CD14-positive monocyte (primary cell): ENCODE measurements at regions not wholly inside any gene's neighbourhood (a gene's known extent, or its start where the extent isn't known, plus 50 kb on each side); places are given as distances from the start of the nearest gene placed in this dataset.

Experiments used
- DNase-seq, 3 donors: peaks; one replicate each; pipeline ENCODE4 v3.0.0-alpha.2; 2011 to 2022
- H2AFZ ChIP-seq: 2 replicates; pipeline ENCODE4 v1.6.0; 2012; ENCODE audit warnings: mild to moderate bottlenecking, low read depth, low read length, inconsistent platforms; ENCODE audit not compliant: insufficient read depth, poor library complexity, severe bottlenecking
- H3K27ac ChIP-seq, 2 donors: 1 replicate in 1 of 2; 2 replicates in 1 of 2; pipeline ENCODE4 v1.5.1; 2012 to 2013; ENCODE audit warnings: low read length in 2 of 2, control low read depth in 1 of 2, inconsistent platforms in 1 of 2, low read depth in 1 of 2, mild to moderate bottlenecking in 1 of 2
- H3K27me3 ChIP-seq, 2 donors: one replicate each; pipeline versions ENCODE4 v1.6.0 to v1.6.1; 2011 to 2013; ENCODE audit warnings: low read length in 2 of 2; ENCODE audit not compliant: control insufficient read depth in 2 of 2, insufficient read depth in 2 of 2
- H3K36me3 ChIP-seq, 2 donors: replicated peaks in 1 of 2; 1 replicate in 1 of 2; 2 replicates in 1 of 2; pipeline versions ENCODE4 v1.5.1 to v1.6.1; 2012 to 2013; ENCODE audit warnings: low read length in 2 of 2, control low read depth in 1 of 2, inconsistent platforms in 1 of 2, mild to moderate bottlenecking in 1 of 2; ENCODE audit not compliant: insufficient read depth in 2 of 2, control insufficient read depth in 1 of 2
- H3K4me1 ChIP-seq, 2 donors: 1 replicate in 1 of 2; 2 replicates in 1 of 2; pipeline versions ENCODE4 v1.5.1 to v1.6.1; 2012 to 2013; ENCODE audit warnings: low read length in 2 of 2, control low read depth in 1 of 2, inconsistent platforms in 1 of 2, mild to moderate bottlenecking in 1 of 2, moderate library complexity in 1 of 2; ENCODE audit not compliant: insufficient read depth in 2 of 2, control insufficient read depth in 1 of 2
- H3K4me2 ChIP-seq: replicated peaks from 2 replicates; pipeline ENCODE3; 2012; ENCODE audit warnings: low read length, moderate library complexity, mild to moderate bottlenecking; ENCODE audit not compliant: poor library complexity, severe bottlenecking; ENCODE audit errors: extremely low read depth
- H3K4me3 ChIP-seq, 3 experiments: fragments of 200-600 bp in 1 of 3; sonication (generic) in 1 of 3; replicated peaks in 1 of 3; 1 replicate in 2 of 3; 2 replicates in 1 of 3; pipeline ENCODE4 v1.5.1; 2011 to 2013; ENCODE audit warnings: low read length in 3 of 3, mild to moderate bottlenecking in 3 of 3, control low read depth in 2 of 3, low read depth in 2 of 3, inconsistent platforms in 1 of 3, moderate library complexity in 1 of 3
- H3K79me2 ChIP-seq: 2 replicates; pipeline ENCODE4 v1.6.0; 2012; ENCODE audit warnings: mild to moderate bottlenecking, control low read depth, inconsistent platforms, low read length, moderate library complexity; ENCODE audit not compliant: insufficient read depth
- H3K9ac ChIP-seq: 2 replicates; pipeline ENCODE4 v1.6.0; 2017; ENCODE audit warnings: low read length, mild to moderate bottlenecking; ENCODE audit not compliant: insufficient read depth, poor library complexity, severe bottlenecking
- H3K9me3 ChIP-seq, 2 donors: replicated peaks in 1 of 2; 1 replicate in 1 of 2; 2 replicates in 1 of 2; pipeline versions ENCODE4 v1.5.1 to v1.6.1; 2012 to 2013; ENCODE audit warnings: low read length in 2 of 2, control low read depth in 1 of 2; ENCODE audit not compliant: control insufficient read depth in 1 of 2, insufficient read depth in 1 of 2
- H4K20me1 ChIP-seq: 2 replicates; pipeline ENCODE4 v1.6.0; 2012; ENCODE audit warnings: mild to moderate bottlenecking, low read length, control low read depth, moderate library complexity; ENCODE audit not compliant: insufficient read depth
- H3K27ac Mint-ChIP-seq, 7 donors: one replicate each; pipeline ENCODE4 v1.8.0; 2020; ENCODE audit warnings: mild to moderate bottlenecking in 7 of 7, mixed read lengths in 7 of 7, moderate library complexity in 6 of 7, inconsistent platforms in 2 of 7
- H3K27me3 Mint-ChIP-seq, 3 donors: one replicate each; pipeline ENCODE4 v1.8.0; 2021 to 2022; ENCODE audit warnings: low read depth in 3 of 3, mild to moderate bottlenecking in 3 of 3, mixed read lengths in 3 of 3, moderate library complexity in 3 of 3, inconsistent platforms in 1 of 3
- H3K36me3 Mint-ChIP-seq, 2 donors: one replicate each; pipeline ENCODE4 v1.8.0; 2020; ENCODE audit warnings: mixed read lengths in 2 of 2, inconsistent platforms in 1 of 2, mild to moderate bottlenecking in 1 of 2
- H3K4me1 Mint-ChIP-seq: one replicate; pipeline ENCODE4 v1.8.0; 2020; ENCODE audit warnings: mild to moderate bottlenecking, mixed read lengths
- H3K4me3 Mint-ChIP-seq, 2 donors: one replicate each; pipeline ENCODE4 v1.8.0; 2020; ENCODE audit warnings: mild to moderate bottlenecking in 2 of 2, mixed read lengths in 2 of 2, moderate library complexity in 1 of 2
- H3K9me3 Mint-ChIP-seq, 7 donors: one replicate each; pipeline ENCODE4 v1.8.0; 2020 to 2022; ENCODE audit warnings: mixed read lengths in 7 of 7, mild to moderate bottlenecking in 6 of 7, moderate library complexity in 6 of 7, inconsistent platforms in 2 of 7
- WGBS: methylation state at CpG from one replicate; pipeline ENCODE4 v1.1.5; 2013; ENCODE audit warnings: missing lambda C conversion rate; ENCODE audit not compliant: insufficient coverage; 5-methylcytosine and 5-hydroxymethylcytosine counted together
- intact Hi-C, 2 donors: fragments of 100-400 bp; cut with micrococcal nuclease; formaldehyde crosslinking; loops; one replicate each; pipeline versions ENCODE4 v1.15.0 to v1.15.1; 2023
- TF ChIP-seq, protein P1 (sequence below): fragments of 200-600 bp; IDR thresholded peaks from one replicate; pipeline ENCODE4 v1.8.0; 2022; ENCODE audit warnings: antibody characterized with exemption, mild to moderate bottlenecking

- no peaks in the 10 kb centered on the region for H3K79me2 ChIP-seq
- H2AFZ ChIP-seq, result no peak overlapping the region
- H4K20me1 ChIP-seq, result no peaks in the 10 kb centered on the region
- no peak overlapping the region for H3K4me2 ChIP-seq
- no CpG with 5 or more reads among the region's 2 CpGs for WGBS
- Mint-ChIP-seq H3K4me3 (no peak overlapping the region), H3K9me3 (peaks cover 0 to 13% (median 2%) of the 10 kb centered on the region in 7 donors), H3K27ac (no peak overlapping the region), H3K27me3 (peaks cover 0 to 2% (median 1%) of the 10 kb centered on the region in 3 donors), H3K36me3 (no peaks in the 10 kb centered on the region), H3K4me1 (peaks cover 18% of the 10 kb centered on the region)
- intact Hi-C loops, result loop anchor here in 1 of 2 donors (10.0 kb wide), 2 partner anchors 310 to 380 kb away; no protein-coding TSS in a partner anchor
- DNase-seq, result no peak
- no peaks in the 10 kb centered on the region for H3K36me3 ChIP-seq
- H3K9ac ChIP-seq, result no peak overlapping the region
- no peaks in the 10 kb centered on the region for H3K9me3 ChIP-seq
- peaks cover 10 to 13% of the 10 kb centered on the region in 2 donors for H3K4me1 ChIP-seq
- no peak overlapping the region for H3K27ac ChIP-seq
- TF ChIP-seq, protein P1, sequence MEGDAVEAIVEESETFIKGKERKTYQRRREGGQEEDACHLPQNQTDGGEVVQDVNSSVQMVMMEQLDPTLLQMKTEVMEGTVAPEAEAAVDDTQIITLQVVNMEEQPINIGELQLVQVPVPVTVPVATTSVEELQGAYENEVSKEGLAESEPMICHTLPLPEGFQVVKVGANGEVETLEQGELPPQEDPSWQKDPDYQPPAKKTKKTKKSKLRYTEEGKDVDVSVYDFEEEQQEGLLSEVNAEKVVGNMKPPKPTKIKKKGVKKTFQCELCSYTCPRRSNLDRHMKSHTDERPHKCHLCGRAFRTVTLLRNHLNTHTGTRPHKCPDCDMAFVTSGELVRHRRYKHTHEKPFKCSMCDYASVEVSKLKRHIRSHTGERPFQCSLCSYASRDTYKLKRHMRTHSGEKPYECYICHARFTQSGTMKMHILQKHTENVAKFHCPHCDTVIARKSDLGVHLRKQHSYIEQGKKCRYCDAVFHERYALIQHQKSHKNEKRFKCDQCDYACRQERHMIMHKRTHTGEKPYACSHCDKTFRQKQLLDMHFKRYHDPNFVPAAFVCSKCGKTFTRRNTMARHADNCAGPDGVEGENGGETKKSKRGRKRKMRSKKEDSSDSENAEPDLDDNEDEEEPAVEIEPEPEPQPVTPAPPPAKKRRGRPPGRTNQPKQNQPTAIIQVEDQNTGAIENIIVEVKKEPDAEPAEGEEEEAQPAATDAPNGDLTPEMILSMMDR, result no peak
- no peaks in the 10 kb centered on the region for H3K27me3 ChIP-seq
- no peak overlapping the region for H3K4me3 ChIP-seq
Observed at GRCh38 chr1:172814428-172814827, 155.5 kb downstream of the FASLG start.

DNA sequence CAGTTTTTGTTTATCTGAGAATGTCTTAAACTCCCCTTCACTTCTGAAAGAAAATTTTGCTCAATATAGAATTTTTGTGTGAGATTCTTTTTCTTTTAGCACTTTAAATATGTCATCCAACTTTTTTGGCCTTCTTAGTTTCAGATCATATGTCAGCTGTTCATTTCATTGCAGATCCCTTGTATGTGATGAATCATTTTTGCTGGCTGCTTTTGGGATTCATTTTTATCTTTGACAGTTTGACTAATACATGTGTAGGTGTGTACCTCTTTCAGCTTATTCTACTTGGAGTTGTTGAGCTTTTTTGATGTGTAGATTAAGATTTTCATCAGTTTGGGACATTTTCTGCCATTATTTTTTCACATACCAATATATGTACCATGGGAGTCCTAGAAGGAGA, 156.8 kb downstream of the FASLG start:
- Histone ChIP-seq H3K4me1 (peaks cover 12 to 17% of the 10 kb centered on the region in 2 donors), H3K4me3 (no peak overlapping the region), H3K27me3 (no peaks in the 10 kb centered on the region), H3K79me2 (no peaks in the 10 kb centered on the region), H3K9ac (no peak overlapping the region), H3K4me2 (no peak overlapping the region), H3K9me3 (no peaks in the 10 kb centered on the region), H3K27ac (no peak overlapping the region), H3K36me3 (no peaks in the 10 kb centered on the region), H2AFZ (no peak overlapping the region), H4K20me1 (no peaks in the 10 kb centered on the region)
- Mint-ChIP-seq H3K4me1 (peaks cover 20% of the 10 kb centered on the region), H3K36me3 (no peaks in the 10 kb centered on the region), H3K27me3 (peaks cover 0 to 2% (median 2%) of the 10 kb centered on the region in 3 donors), H3K4me3 (no peak overlapping the region), H3K27ac (no peak overlapping the region), H3K9me3 (peaks cover 0 to 13% (median 2%) of the 10 kb centered on the region in 7 donors)
- DNase-seq, result no peak
- intact Hi-C loops, result loop anchor here in 1 of 2 donors (5.0 to 10.0 kb wide), 4 partner anchors 68 to 1007 kb away; partner anchors contain the start of genes CENPL and DARS2
- TF ChIP-seq, protein P1, result no peak
